ENCODE measurements at regions not wholly inside any gene's neighbourhood (a gene's known extent, or its start where the extent isn't known, plus 50 kb on each side); places are given as distances from the start of the nearest gene placed in this dataset.
"Not testable (repeated sequence)": the region's sequence is repeated elsewhere in the genome, so short reads cannot be mapped to it uniquely, and the experiment has no call there.

DNA sequence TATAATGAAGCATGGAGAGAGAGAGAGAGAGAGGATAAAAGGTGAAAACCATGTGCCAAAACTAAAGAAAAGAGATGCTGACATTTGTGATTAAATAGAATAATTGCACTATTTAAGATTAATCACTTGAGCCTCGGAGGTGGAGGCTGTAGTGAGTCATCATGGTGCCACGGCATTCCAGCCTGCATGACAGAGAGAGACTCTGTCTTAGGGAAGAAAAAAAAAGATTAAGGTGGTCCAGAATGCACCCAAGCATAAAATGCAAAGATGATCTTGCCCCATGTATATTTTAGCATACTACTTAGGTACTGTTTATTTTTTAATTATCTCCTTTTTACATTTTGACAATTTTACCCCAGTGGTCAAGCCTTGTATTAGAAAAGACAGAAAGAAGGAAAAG, 742.5 kb downstream of the SPATA31A1 start:
- H3K36me3 Mint-ChIP-seq (ENCODE audit: low read depth); H3K27ac Mint-ChIP-seq; H3K9me3 Mint-ChIP-seq; CTCF ChIA-PET; POLR2A ChIA-PET; H3K27me3 Mint-ChIP-seq; H3K4me1 Mint-ChIP-seq; H3K4me3 Mint-ChIP-seq; DNase-seq: not testable (repeated sequence)

DNA sequence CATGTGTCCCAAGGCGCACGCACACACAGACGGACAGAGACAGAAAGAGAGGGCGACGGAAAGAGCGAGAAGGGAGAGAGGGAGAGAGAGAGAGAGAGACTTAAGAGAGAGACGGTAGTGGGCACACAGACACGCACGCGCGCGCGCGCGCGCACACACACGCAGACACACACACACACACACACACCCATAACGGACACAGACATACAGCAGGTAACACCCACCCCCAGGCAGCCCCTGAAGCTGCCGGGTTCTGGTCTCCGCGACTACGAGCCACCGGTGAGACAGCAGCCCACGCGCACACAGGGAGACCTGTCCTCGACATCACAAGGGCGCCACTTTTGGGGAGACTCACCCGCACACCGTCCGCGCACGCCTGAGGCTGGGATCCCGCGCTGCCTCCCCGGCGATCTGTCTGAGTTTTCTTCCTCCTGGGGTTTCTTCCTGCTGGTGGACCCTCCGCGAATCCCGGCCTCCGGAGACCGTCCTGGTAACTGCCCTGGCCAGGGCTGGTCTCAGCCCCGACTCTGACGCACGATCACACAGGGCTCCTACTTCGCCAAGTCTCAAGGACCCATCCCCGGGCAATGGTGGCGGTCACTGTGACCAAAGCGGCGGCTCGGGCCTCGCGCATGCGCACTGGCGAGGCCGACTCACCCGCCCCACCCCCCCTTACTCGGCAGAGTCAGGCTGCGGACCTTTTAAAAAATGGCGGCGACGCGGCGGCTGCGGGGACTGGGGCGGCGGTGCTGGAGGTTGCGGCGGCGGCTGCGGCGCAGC, 750.7 kb downstream of the SPATA31A1 start:
- not testable (repeated sequence) for H3K4me1 Mint-ChIP-seq

DNA sequence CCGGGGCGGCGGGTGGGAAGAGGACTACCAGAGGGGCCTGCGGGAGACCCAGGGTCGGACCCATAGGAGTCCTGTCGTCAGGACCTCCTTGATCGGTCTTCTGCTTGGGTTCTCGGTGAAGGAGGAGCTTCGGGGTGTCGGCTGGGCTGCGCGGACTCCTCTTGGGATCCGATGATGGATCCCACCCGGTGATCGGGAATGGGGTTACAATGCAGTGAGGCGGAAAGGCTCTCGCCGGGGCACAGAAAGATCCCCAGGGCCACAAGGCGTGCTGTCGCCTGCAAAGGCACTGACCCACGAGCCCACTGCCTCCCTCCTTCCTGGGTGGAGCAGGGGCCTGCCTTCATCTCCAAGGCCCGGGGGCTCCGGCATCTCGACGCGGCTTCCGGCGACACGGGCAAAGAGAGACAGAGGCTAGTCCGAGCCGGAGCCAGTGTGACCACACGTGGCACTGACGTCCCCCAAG, 751.3 kb downstream of the SPATA31A1 start:
- H3K27me3 Mint-ChIP-seq; CTCF ChIA-PET; H3K9me3 Mint-ChIP-seq; H3K36me3 Mint-ChIP-seq (ENCODE audit: low read depth); H3K4me1 Mint-ChIP-seq; DNase-seq; POLR2A ChIA-PET: not testable (repeated sequence)
- Mint-ChIP-seq H3K4me3 (peak overlapping the region; percentile 98), H3K27ac (peak overlapping the region; percentile 97)

More for the DNA sequence above, 750.7 kb downstream of the SPATA31A1 start:
- H3K36me3 Mint-ChIP-seq (ENCODE audit: low read depth); H3K27me3 Mint-ChIP-seq; H3K9me3 Mint-ChIP-seq; CTCF ChIA-PET; POLR2A ChIA-PET: not testable (repeated sequence)
- Mint-ChIP-seq H3K27ac (peak overlapping the region; percentile 97), H3K4me3 (peak overlapping the region; percentile 98)
- DNase-seq: peak; percentile 64

- H3K4me1 Mint-ChIP-seq; CTCF ChIA-PET; H3K27me3 Mint-ChIP-seq; DNase-seq; H3K36me3 Mint-ChIP-seq (ENCODE audit: low read depth); H3K9me3 Mint-ChIP-seq; POLR2A ChIA-PET: not testable (repeated sequence)
- Mint-ChIP-seq H3K27ac (peak overlapping the region; percentile 60), H3K4me3 (peak overlapping the region; percentile 98)
Observed at GRCh38 chr9:40107251-40107650, 751.8 kb downstream of the SPATA31A1 start.

- H3K27me3 Mint-ChIP-seq; H3K36me3 Mint-ChIP-seq (ENCODE audit: low read depth); H3K4me1 Mint-ChIP-seq; POLR2A ChIA-PET; CTCF ChIA-PET; H3K9me3 Mint-ChIP-seq; DNase-seq: not testable (repeated sequence)
- H3K27ac Mint-ChIP-seq: peak overlapping the region; percentile 74
- peak overlapping the region; percentile 49 for H3K4me3 Mint-ChIP-seq
Observed at GRCh38 chr9:40108465-40108864, 753.0 kb downstream of the SPATA31A1 start.

DNA sequence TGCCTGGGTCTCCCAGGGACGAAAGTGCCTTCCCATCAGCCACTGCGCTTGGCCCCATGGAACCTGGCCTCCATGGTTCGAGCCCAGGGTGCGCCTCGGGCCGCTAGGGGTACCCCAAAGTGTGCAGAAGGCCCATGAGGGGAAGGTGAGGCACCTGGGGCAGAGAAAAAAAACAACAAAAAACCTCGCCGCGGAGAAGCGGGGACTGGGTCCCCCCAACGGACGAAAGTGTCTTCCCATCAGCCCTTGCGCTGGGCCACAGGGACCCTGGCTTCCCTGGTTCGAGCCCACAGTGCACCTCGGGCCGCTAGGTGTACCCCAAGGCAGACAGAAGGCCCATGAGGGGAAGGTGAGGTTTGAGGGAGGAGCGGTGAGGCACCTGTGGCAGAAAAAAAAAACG, 755.3 kb downstream of the SPATA31A1 start:
- H3K27me3 Mint-ChIP-seq; DNase-seq; POLR2A ChIA-PET; H3K4me1 Mint-ChIP-seq; H3K36me3 Mint-ChIP-seq (ENCODE audit: low read depth); H3K9me3 Mint-ChIP-seq; CTCF ChIA-PET: not testable (repeated sequence)
- peak overlapping the region; percentile 62 for H3K4me3 Mint-ChIP-seq
- peak overlapping the region; percentile 84 for H3K27ac Mint-ChIP-seq

GRCh38 chr9:40111571-40111970, 756.1 kb downstream of the SPATA31A1 start:
- H3K4me1 Mint-ChIP-seq; POLR2A ChIA-PET; H3K27me3 Mint-ChIP-seq; H3K27ac Mint-ChIP-seq; H3K9me3 Mint-ChIP-seq; DNase-seq; H3K36me3 Mint-ChIP-seq (ENCODE audit: low read depth); H3K4me3 Mint-ChIP-seq; CTCF ChIA-PET: not testable (repeated sequence)

GRCh38 chr9:40130598-40130997, 775.1 kb downstream of the SPATA31A1 start:
- H3K4me3 Mint-ChIP-seq, CTCF ChIA-PET, POLR2A ChIA-PET: not testable (repeated sequence)

GRCh38 chr9:40169204-40169603, 813.7 kb downstream of the SPATA31A1 start:
- H3K27me3 Mint-ChIP-seq; POLR2A ChIA-PET; H3K4me3 Mint-ChIP-seq; CTCF ChIA-PET; H3K27ac Mint-ChIP-seq; DNase-seq; H3K4me1 Mint-ChIP-seq; H3K36me3 Mint-ChIP-seq (ENCODE audit: low read depth); H3K9me3 Mint-ChIP-seq: not testable (repeated sequence)

More at GRCh38 chr9:40130598-40130997, 775.1 kb downstream of the SPATA31A1 start:
- H3K36me3 Mint-ChIP-seq (ENCODE audit: low read depth); DNase-seq; H3K9me3 Mint-ChIP-seq; H3K4me1 Mint-ChIP-seq; H3K27me3 Mint-ChIP-seq; H3K27ac Mint-ChIP-seq: not testable (repeated sequence)

GRCh38 chr9:40173316-40173715, 817.8 kb downstream of the SPATA31A1 start:
- H3K27me3 Mint-ChIP-seq; H3K4me1 Mint-ChIP-seq; H3K36me3 Mint-ChIP-seq (ENCODE audit: low read depth); POLR2A ChIA-PET; CTCF ChIA-PET; H3K4me3 Mint-ChIP-seq; DNase-seq; H3K9me3 Mint-ChIP-seq; H3K27ac Mint-ChIP-seq: not testable (repeated sequence)

DNA sequence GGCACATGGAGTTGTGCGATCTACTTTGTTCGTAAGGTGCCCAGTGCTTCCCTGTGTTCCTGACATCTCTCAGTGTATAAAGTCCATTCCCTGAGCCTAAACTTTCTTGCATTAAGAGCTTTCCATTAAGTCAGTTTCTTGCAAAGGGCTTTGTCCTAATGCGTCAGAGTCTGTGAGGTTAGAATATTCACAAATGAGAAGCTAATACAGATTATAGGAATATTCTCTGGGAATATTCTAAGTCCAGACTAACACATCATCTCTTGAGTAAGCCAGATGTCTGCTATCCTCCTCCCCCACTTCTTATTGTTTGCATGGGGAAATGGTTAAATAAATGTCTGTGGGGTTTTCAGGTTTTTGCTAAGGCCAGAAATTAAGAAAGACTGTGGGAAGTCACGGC, 818.6 kb downstream of the SPATA31A1 start:
- H3K9me3 Mint-ChIP-seq; H3K4me1 Mint-ChIP-seq; H3K4me3 Mint-ChIP-seq; DNase-seq; H3K36me3 Mint-ChIP-seq (ENCODE audit: low read depth); H3K27ac Mint-ChIP-seq; CTCF ChIA-PET; H3K27me3 Mint-ChIP-seq; POLR2A ChIA-PET: not testable (repeated sequence)

DNA sequence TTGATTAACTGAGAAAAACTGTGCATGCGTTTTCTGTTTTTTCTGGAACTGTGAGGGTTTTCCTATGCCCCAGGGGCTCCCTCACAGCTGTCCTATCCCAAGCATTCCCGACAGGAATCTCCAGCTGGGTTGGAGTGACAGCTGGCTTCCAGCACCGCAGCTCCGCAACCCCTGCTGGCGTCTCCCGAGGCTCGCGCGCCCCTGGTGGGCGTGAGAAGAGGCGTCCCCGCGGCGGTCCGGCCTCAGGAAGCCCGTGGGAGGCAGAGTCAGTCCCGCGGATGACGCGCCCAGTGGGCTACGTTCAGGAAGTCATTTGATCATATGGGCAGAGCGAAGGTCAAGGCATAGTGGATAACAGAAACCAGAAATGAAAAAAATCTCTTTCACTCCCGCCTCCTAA, 821.9 kb downstream of the SPATA31A1 start:
- H3K27ac Mint-ChIP-seq; POLR2A ChIA-PET; H3K27me3 Mint-ChIP-seq; H3K4me1 Mint-ChIP-seq; H3K9me3 Mint-ChIP-seq; H3K4me3 Mint-ChIP-seq; CTCF ChIA-PET; H3K36me3 Mint-ChIP-seq (ENCODE audit: low read depth); DNase-seq: not testable (repeated sequence)

DNA sequence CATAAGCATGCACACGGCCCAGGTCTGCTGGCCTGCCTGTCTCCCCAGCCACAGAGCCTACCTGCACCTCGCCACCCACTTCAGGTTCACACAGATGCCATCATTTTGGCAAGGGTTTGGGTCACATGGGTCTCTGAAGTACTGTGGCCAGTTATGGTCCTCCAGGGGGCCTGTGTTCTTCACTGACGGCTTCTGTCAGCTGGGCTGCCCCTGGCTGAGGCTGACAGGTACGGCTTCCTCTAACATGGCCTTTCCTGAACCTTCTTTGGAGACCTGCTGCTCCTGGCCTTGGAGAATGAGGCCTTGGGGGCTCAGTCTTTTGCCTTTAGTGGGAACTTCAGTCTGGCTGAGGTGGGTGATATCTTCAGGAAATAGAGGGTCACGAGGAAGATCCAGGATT, 835.9 kb downstream of the SPATA31A1 start:
- POLR2A ChIA-PET; H3K4me3 Mint-ChIP-seq; H3K36me3 Mint-ChIP-seq (ENCODE audit: low read depth); H3K27me3 Mint-ChIP-seq; CTCF ChIA-PET; H3K4me1 Mint-ChIP-seq; DNase-seq; H3K27ac Mint-ChIP-seq; H3K9me3 Mint-ChIP-seq: not testable (repeated sequence)

GRCh38 chr9:40192162-40192561, 836.7 kb downstream of the SPATA31A1 start:
- H3K36me3 Mint-ChIP-seq (ENCODE audit: low read depth); H3K4me1 Mint-ChIP-seq; DNase-seq; H3K27me3 Mint-ChIP-seq; CTCF ChIA-PET; POLR2A ChIA-PET; H3K9me3 Mint-ChIP-seq; H3K4me3 Mint-ChIP-seq; H3K27ac Mint-ChIP-seq: not testable (repeated sequence)
